ENCODE measurements at regions not wholly inside any gene's neighbourhood (a gene's known extent, or its start where the extent isn't known, plus 50 kb on each side); places are given as distances from the start of the nearest gene placed in this dataset.
"Not testable (repeated sequence)": the region's sequence is repeated elsewhere in the genome, so short reads cannot be mapped to it uniquely, and the experiment has no call there.

DNA sequence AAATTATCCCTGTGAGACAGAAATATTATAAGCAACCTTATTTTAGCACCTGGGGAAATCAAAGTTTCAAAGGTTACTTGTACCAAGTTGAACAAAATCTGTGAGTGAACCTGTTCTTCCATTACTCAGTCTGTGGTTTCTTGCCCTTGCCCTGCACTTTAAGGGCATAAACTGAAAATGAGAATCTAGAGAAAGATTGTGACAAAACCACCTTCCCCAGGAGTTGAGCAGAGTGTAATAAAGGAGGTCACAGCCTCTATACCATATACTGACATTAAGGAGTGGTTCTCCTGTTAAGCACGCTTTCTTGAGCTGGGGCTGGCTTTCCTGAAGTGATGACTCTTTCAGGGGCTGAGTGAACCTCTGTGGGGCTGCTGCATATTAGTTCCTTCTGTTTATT lies 143.4 kb downstream of the PDCD6IP start:
- no peaks in the 10 kb centered on the region for H3K36me3 Mint-ChIP-seq (ENCODE audit: insufficient read depth, unreplicated experiment)

DNA sequence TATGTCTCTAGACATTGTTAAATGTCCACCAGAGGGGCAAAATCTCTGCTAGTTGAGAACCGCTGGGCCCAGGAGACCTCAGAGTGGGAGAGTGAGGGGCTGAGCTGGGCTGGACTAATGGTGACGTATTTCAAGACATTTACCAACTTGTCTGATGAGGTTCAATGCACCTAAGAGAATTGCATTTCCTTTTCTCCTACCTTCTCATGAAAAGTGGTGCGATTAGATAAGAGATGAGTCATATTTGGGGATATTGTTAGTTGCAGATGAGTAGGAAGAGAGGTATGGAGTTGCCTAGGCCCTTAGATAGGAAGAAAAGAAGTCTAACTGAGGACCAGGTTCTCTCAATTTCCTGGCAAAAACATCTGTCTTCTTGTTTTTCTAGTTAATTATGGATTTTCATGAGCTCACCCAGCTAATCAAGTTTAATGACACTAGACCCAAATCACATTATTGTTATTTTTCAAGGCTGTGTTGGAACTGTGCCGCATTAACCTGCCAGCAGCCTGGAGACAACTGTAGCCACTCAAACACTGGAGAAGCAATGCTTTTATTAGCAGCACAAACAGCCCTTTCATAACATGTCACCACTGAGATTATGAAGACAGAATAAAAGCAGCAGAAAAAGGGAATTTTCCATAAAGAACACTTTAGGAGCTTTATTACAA lies 144.2 kb downstream of the PDCD6IP start:
- no peak for DNase-seq
- intact Hi-C loops (cut with micrococcal nuclease; ENCODE audit: unreplicated experiment) = no loop called here
- Mint-ChIP-seq H3K9me3 (ENCODE audit: low read depth, unreplicated experiment) (no peaks in the 10 kb centered on the region), H3K4me1 (ENCODE audit: low read depth, unreplicated experiment) (no peaks in the 10 kb centered on the region), H3K27ac (ENCODE audit: unreplicated experiment) (no peak overlapping the region), H3K27me3 (ENCODE audit: unreplicated experiment) (peaks cover 21% of the 10 kb centered on the region), H3K36me3 (ENCODE audit: insufficient read depth, unreplicated experiment) (no peaks in the 10 kb centered on the region), H3K4me3 (ENCODE audit: low read depth, unreplicated experiment) (no peak overlapping the region)
- CTCF ChIA-PET = interaction anchor here (0.8 kb wide), 1 partner anchor 59 kb away, joined by 3 read pairs; no protein-coding TSS in a partner anchor
- BruUV-seq (replicated peaks) = no TSS peak
- TF ChIP-seq, protein P1, sequence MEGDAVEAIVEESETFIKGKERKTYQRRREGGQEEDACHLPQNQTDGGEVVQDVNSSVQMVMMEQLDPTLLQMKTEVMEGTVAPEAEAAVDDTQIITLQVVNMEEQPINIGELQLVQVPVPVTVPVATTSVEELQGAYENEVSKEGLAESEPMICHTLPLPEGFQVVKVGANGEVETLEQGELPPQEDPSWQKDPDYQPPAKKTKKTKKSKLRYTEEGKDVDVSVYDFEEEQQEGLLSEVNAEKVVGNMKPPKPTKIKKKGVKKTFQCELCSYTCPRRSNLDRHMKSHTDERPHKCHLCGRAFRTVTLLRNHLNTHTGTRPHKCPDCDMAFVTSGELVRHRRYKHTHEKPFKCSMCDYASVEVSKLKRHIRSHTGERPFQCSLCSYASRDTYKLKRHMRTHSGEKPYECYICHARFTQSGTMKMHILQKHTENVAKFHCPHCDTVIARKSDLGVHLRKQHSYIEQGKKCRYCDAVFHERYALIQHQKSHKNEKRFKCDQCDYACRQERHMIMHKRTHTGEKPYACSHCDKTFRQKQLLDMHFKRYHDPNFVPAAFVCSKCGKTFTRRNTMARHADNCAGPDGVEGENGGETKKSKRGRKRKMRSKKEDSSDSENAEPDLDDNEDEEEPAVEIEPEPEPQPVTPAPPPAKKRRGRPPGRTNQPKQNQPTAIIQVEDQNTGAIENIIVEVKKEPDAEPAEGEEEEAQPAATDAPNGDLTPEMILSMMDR (IDR thresholded peaks at IDR 0.05; ENCODE audit: unreplicated experiment) = no peak

More for the DNA sequence above, 143.4 kb downstream of the PDCD6IP start:
- CTCF ChIA-PET = no interaction called here
- no peak overlapping the region for H3K4me3 Mint-ChIP-seq (ENCODE audit: low read depth, unreplicated experiment)
- intact Hi-C loops (cut with micrococcal nuclease; ENCODE audit: unreplicated experiment) = no loop called here
- H3K27me3 Mint-ChIP-seq (ENCODE audit: unreplicated experiment) = peaks cover 29% of the 10 kb centered on the region
- DNase-seq = no peak
- no peak overlapping the region for H3K27ac Mint-ChIP-seq (ENCODE audit: unreplicated experiment)
- TF ChIP-seq, protein P1 (IDR thresholded peaks at IDR 0.05; ENCODE audit: unreplicated experiment) = no peak
- no peaks in the 10 kb centered on the region for H3K9me3 Mint-ChIP-seq (ENCODE audit: low read depth, unreplicated experiment)
- no peaks in the 10 kb centered on the region for H3K4me1 Mint-ChIP-seq (ENCODE audit: low read depth, unreplicated experiment)
- BruUV-seq (replicated peaks) = no TSS peak

DNA sequence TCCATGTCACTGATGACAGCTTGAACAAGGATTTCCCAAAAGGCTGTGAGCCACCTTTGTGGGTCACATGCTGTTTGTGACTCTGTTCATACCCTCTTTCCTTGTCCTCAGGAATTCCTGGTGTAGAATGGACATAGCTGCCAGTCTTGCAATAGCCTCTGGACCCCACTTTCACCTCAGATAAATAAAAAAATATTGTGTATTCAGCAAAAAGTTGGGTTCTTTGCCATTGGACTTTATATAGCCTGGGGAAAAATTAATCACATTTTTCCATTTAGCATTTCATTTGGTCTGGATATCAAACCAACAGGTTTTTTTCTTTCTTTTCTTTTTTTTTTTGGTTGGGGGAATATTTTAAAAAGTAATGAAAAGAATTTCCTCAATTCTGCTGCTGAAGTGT lies 144.8 kb downstream of the PDCD6IP start:
- H3K4me3 Mint-ChIP-seq (ENCODE audit: low read depth, unreplicated experiment) = no peak overlapping the region
- no peak for DNase-seq
- H3K27ac Mint-ChIP-seq (ENCODE audit: unreplicated experiment) = no peak overlapping the region
- H3K27me3 Mint-ChIP-seq (ENCODE audit: unreplicated experiment) = peaks cover 15% of the 10 kb centered on the region
- CTCF ChIA-PET = interaction anchor here (0.8 kb wide), 1 partner anchor 60 kb away, joined by 3 read pairs; no protein-coding TSS in a partner anchor
- BruUV-seq (replicated peaks) = no TSS peak
- intact Hi-C loops (cut with micrococcal nuclease; ENCODE audit: unreplicated experiment) = no loop called here
- no peaks in the 10 kb centered on the region for H3K9me3 Mint-ChIP-seq (ENCODE audit: low read depth, unreplicated experiment)
- H3K36me3 Mint-ChIP-seq (ENCODE audit: insufficient read depth, unreplicated experiment) = no peaks in the 10 kb centered on the region
- H3K4me1 Mint-ChIP-seq (ENCODE audit: low read depth, unreplicated experiment) = no peaks in the 10 kb centered on the region
- TF ChIP-seq, protein P1 (IDR thresholded peaks at IDR 0.05; ENCODE audit: unreplicated experiment) = no peak

DNA sequence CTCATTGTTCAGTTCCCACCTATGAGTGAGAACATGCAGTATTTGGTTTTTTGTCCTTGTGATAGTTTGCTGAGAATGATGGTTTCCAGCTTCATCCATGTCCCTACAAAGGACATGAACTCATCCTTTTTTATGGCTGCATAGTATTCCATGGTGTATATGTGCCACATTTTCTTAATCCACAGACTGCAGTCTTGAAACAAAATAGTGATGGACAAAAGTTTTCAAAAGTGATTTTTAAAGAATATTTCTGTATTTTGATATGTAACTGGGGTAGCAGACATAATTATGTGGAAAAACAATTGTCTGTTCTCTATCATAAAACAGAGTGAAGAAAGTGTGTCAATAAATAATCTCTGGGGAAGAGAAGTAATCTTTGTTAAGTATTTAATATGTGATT lies 148.2 kb downstream of the PDCD6IP start:
- DNase-seq; H3K4me1 Mint-ChIP-seq (ENCODE audit: low read depth, unreplicated experiment); intact Hi-C loops (cut with micrococcal nuclease; ENCODE audit: unreplicated experiment); H3K9me3 Mint-ChIP-seq (ENCODE audit: low read depth, unreplicated experiment); CTCF ChIA-PET; H3K27ac Mint-ChIP-seq (ENCODE audit: unreplicated experiment); H3K4me3 Mint-ChIP-seq (ENCODE audit: low read depth, unreplicated experiment); BruUV-seq (replicated peaks); H3K36me3 Mint-ChIP-seq (ENCODE audit: insufficient read depth, unreplicated experiment): not testable (repeated sequence)
- H3K27me3 Mint-ChIP-seq (ENCODE audit: unreplicated experiment) = peaks cover 24% of the 10 kb centered on the region

All from Calu3 (cell line).